ENCODE measurements at regions not wholly inside any gene's neighbourhood (a gene's known extent, or its start where the extent isn't known, plus 50 kb on each side); places are given as distances from the start of the nearest gene placed in this dataset.

DNA sequence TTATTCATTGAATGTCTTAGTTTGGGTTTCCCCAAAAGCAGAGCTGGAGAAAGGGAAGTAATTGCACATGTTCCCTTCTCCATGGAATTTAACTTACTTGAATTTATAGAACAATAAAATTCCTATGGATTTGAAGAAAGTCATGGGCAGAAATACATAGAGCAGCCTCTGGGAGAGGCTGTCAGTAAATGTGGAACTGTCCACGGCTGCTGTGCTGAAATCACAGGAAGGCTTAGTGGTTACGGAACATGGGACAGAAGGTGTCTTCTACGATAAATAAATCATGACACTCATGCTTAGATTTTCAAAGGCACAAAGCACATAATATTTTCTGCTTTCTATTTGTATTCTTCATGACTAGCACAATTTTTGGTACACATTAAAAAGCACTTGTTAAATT is 440.6 kb upstream of the IZUMO3 start:
- no peak for TF ChIP-seq EZH2 (IDR thresholded peaks at IDR 0.05; ENCODE audit: low read length)
- no peak for TF ChIP-seq CTCF (optimal IDR thresholded peaks at IDR 0.05 in 1 of 3, IDR thresholded peaks at IDR 0.05 in 1 of 3, conservative IDR thresholded peaks at IDR 0.05 in 1 of 3; ENCODE audit: extremely low read depth in 1 of 3, insufficient read depth in 2 of 3, low read length in 3 of 3)
